Prostate gland (tissue), 2 donors: ENCODE measurements at regions not wholly inside any gene's neighbourhood (a gene's known extent, or its start where the extent isn't known, plus 50 kb on each side); places are given as distances from the start of the nearest gene placed in this dataset.

Experiments
- DNase-seq: peaks from one replicate; pipeline ENCODE4 v3.0.0-alpha.2; 2019; ENCODE audit warnings: low spot score
- H3K27ac ChIP-seq, 2 donors: fragments of 200-600 bp; sonication (generic); 2 replicates each; pipeline ENCODE4 v1.5.1; 2017 to 2019
- H3K27me3 ChIP-seq: fragments of 200-600 bp; sonication (generic); replicated peaks from 2 replicates; pipeline ENCODE4 v1.5.1; 2019; ENCODE audit not compliant: insufficient read depth
- H3K36me3 ChIP-seq, 2 donors: fragments of 200-600 bp; sonication (generic); 1 replicate in 1 of 2; 2 replicates in 1 of 2; pipeline versions ENCODE4 v1.5.1 to v1.8.1; 2017 to 2019
- H3K4me1 ChIP-seq: fragments of 200-600 bp; sonication (generic); replicated peaks from 2 replicates; pipeline ENCODE4 v1.5.1; 2019
- H3K4me3 ChIP-seq, 2 donors: fragments of 200-600 bp; sonication (generic); 2 replicates each; pipeline ENCODE4 v1.5.1; 2017 to 2019
- H3K9me3 ChIP-seq: fragments of 200-600 bp; sonication (generic); 2 replicates; pipeline ENCODE4 v1.5.1; 2017
- POLR2A ChIP-seq: fragments of 450-650 bp; IDR thresholded peaks from one replicate; pipeline ENCODE4 v1.6.1; 2016; ENCODE audit warnings: antibody characterized with exemption, mild to moderate bottlenecking
- POLR2AphosphoS5 ChIP-seq: sonication (generic); formaldehyde crosslinking; IDR thresholded peaks from one replicate; pipeline ENCODE4 v1.6.1; 2017; ENCODE audit warnings: antibody characterized with exemption
- WGBS: methylation state at CpG from one replicate; pipeline ENCODE4 v1.1.5; 2018; 5-methylcytosine and 5-hydroxymethylcytosine counted together
- intact Hi-C: fragments of 100-400 bp; cut with DNase I; formaldehyde crosslinking; loops from one replicate; pipeline ENCODE4 v1.14.2; 2022
- TF ChIP-seq, protein P1 (sequence below), 4 experiments: fragments of 200-600 bp in 2 of 4; fragments of 450-650 bp in 2 of 4; sonication (generic) in 2 of 4; IDR thresholded peaks; 1 replicate in 3 of 4; 2 replicates in 1 of 4; pipeline ENCODE4 v1.5.1; 2016 to 2019; ENCODE audit warnings: antibody characterized with exemption in 4 of 4, mild to moderate bottlenecking in 2 of 4, moderate library complexity in 2 of 4

DNA sequence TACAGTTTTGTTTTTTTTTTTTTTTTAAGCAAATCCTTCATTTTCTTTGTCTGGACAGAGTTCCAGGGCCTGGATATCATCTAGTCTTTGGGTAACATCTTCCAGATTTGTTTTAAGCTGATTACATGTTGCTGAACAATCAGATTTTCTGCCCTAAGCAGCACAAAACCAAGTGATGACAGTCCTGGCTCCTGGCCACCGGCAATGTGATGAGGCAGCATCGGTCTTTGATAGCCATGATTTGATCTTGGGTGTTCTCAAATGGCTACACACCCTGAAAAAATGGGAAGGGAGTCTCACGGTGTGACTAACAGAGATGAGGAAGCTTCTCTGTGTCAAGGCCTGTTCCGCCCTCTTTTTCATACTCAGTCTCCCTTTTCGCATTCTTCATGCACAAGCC, 708.6 kb upstream of the ZEB2 start:
- no peak for DNase-seq
- intact Hi-C loops: no loop called here
- 93% methylated on average over 5 of the region's 5 CpGs for WGBS

DNA sequence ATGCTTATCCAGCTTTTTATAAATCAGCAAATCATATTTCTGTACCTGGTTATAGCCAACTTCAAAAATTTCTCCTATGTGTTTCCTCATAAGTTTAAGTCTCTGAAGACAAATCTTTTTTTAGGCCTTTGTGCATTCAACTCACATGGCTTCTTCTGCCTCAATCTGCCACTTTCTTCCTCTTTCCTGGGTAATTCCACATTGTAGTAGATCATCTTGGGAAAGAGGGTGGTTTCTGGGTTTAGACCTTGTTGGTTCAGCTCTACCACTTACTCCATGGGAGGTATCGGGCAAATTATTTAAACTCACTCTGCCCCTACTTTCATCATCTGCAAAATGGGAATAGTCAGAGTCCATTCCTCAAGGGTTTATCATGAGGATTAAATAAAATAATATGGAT, 707.0 kb upstream of the ZEB2 start:
- 96% methylated on average over 1 of the region's 1 CpG for WGBS
- Histone ChIP-seq H3K4me3 (no peak overlapping the region), H3K27ac (no peak overlapping the region), H3K9me3 (no peaks in the 10 kb centered on the region), H3K4me1 (no peaks in the 10 kb centered on the region), H3K36me3 (no peaks in the 10 kb centered on the region), H3K27me3 (no peaks in the 10 kb centered on the region)
- TF ChIP-seq POLR2AphosphoS5: no peak
- TF ChIP-seq, protein P1, sequence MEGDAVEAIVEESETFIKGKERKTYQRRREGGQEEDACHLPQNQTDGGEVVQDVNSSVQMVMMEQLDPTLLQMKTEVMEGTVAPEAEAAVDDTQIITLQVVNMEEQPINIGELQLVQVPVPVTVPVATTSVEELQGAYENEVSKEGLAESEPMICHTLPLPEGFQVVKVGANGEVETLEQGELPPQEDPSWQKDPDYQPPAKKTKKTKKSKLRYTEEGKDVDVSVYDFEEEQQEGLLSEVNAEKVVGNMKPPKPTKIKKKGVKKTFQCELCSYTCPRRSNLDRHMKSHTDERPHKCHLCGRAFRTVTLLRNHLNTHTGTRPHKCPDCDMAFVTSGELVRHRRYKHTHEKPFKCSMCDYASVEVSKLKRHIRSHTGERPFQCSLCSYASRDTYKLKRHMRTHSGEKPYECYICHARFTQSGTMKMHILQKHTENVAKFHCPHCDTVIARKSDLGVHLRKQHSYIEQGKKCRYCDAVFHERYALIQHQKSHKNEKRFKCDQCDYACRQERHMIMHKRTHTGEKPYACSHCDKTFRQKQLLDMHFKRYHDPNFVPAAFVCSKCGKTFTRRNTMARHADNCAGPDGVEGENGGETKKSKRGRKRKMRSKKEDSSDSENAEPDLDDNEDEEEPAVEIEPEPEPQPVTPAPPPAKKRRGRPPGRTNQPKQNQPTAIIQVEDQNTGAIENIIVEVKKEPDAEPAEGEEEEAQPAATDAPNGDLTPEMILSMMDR (IDR thresholded peaks at IDR 0.05): no peak
- TF ChIP-seq POLR2A: no peak
- intact Hi-C loops: no loop called here
- DNase-seq: no peak

More for the DNA sequence above, 708.6 kb upstream of the ZEB2 start:
- H3K9me3 ChIP-seq: no peaks in the 10 kb centered on the region
- no peak overlapping the region for H3K27ac ChIP-seq
- H3K4me1 ChIP-seq: no peaks in the 10 kb centered on the region
- TF ChIP-seq POLR2AphosphoS5 (no peak), POLR2A (no peak)
- TF ChIP-seq, protein P1 (IDR thresholded peaks at IDR 0.05): no peak
- H3K36me3 ChIP-seq: no peaks in the 10 kb centered on the region
- H3K4me3 ChIP-seq: no peak overlapping the region
- no peaks in the 10 kb centered on the region for H3K27me3 ChIP-seq

DNA sequence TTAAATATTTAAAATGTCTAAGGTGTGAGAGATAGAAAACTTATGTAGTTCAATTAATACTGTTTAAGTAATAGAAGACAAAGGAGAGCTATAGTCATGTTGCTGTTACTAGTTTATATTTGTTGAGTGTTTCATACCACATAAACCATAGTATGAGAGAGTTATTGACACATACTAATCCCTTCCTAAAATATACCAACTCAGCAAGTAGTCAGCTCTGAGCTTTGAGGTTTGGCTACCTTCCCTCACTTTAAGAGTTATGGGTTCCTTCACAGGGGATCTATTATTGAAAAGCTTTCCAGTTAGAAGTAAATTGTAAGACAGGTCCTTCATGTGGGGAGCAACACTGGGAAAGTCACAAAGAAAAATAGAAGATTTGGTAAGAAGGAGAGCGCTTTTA, 701.6 kb upstream of the ZEB2 start:
- Histone ChIP-seq H3K4me1 (no peaks in the 10 kb centered on the region), H3K9me3 (no peaks in the 10 kb centered on the region), H3K4me3 (no peak overlapping the region), H3K36me3 (no peaks in the 10 kb centered on the region), H3K27ac (no peak overlapping the region), H3K27me3 (no peaks in the 10 kb centered on the region)
- 93% methylated on average over 1 of the region's 1 CpG for WGBS
- intact Hi-C loops: no loop called here
- TF ChIP-seq, protein P1 (IDR thresholded peaks at IDR 0.05): no peak
- TF ChIP-seq POLR2A (no peak), POLR2AphosphoS5 (no peak)
- no peak for DNase-seq

DNA sequence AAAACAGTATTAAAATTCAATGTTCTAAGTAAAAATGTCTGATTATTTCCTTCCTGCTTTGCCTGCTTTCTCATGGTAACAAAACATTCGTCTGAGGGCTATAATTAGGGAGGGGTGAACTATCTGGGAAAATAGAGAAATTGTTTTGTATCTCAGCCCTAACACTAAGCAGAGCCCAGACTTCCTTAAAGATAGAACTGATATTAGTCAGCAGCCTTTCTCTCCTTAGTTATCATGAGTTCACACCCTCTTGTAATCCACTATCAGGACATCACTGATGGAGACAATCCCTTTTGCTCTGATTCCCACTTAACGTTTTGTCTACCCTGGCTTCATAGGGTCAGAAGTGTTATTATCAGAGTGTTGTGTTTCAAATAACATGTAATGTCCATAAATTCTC, 701.1 kb upstream of the ZEB2 start:
- 21% methylated on average over 2 of the region's 2 CpGs for WGBS
- intact Hi-C loops: no loop called here
- no peak for DNase-seq
- H3K36me3 ChIP-seq: no peaks in the 10 kb centered on the region
- H3K27me3 ChIP-seq: no peaks in the 10 kb centered on the region
- H3K9me3 ChIP-seq: no peaks in the 10 kb centered on the region
- H3K4me1 ChIP-seq: no peaks in the 10 kb centered on the region
- TF ChIP-seq POLR2AphosphoS5 (no peak), POLR2A (no peak)
- TF ChIP-seq, protein P1 (IDR thresholded peaks at IDR 0.05): no peak
- H3K27ac ChIP-seq: no peak overlapping the region
- H3K4me3 ChIP-seq: no peak overlapping the region

DNA sequence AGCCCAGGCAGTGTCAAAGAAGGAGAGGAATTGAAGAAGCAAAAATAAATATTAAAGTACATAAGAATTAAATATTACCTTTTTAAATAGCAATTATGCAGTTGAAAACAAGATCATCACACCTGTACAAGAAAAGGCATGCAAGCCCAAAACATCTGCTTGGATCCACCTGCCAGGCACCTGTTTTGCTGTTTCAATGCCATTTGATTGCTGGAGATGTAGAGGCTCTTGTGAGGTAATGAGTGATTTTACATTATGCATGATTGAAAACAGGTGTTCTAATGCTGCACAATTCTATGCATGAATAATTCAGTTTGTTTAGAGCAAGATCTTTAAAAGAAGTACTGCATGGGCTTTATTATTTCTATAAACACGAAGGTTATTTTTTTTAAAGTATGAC, 700.6 kb upstream of the ZEB2 start:
- WGBS: 76% methylated on average over 1 of the region's 1 CpG
- H3K36me3 ChIP-seq: no peaks in the 10 kb centered on the region
- TF ChIP-seq POLR2AphosphoS5 (no peak), POLR2A (no peak)
- TF ChIP-seq, protein P1 (IDR thresholded peaks at IDR 0.05): no peak
- no peak for DNase-seq
- H3K27me3 ChIP-seq: no peaks in the 10 kb centered on the region
- H3K4me3 ChIP-seq: no peak overlapping the region
- no peak overlapping the region for H3K27ac ChIP-seq
- no peaks in the 10 kb centered on the region for H3K9me3 ChIP-seq
- no peaks in the 10 kb centered on the region for H3K4me1 ChIP-seq
- intact Hi-C loops: no loop called here
